Right kidney (tissue), 1 donor: ENCODE measurements at regions not wholly inside any gene's neighbourhood (a gene's known extent, or its start where the extent isn't known, plus 50 kb on each side); places are given as distances from the start of the nearest gene placed in this dataset.
"Not testable (repeated sequence)": the region's sequence is repeated elsewhere in the genome, so short reads cannot be mapped to it uniquely, and the experiment has no call there.

ENCODE experiments used
- DNase-seq: peaks from one replicate; pipeline ENCODE4 v3.0.0-alpha.2; 2016

GRCh38 chr3:75840160-75840559, 54.8 kb upstream of the ZNF717 start:
- DNase-seq: not testable (repeated sequence)

GRCh38 chr3:75850301-75851008, 65.1 kb upstream of the ZNF717 start:
- not testable (repeated sequence) for DNase-seq

- no peak for DNase-seq
Observed at GRCh38 chr3:75863130-75863529, 77.8 kb upstream of the ZNF717 start.

- no peak for DNase-seq
Observed at GRCh38 chr3:75863878-75864277, 78.5 kb upstream of the ZNF717 start.

- DNase-seq: not testable (repeated sequence)
Observed at GRCh38 chr3:75883719-75884118, 98.4 kb upstream of the ZNF717 start.

- DNase-seq: no peak
Observed at GRCh38 chr3:75886971-75887526, 101.7 kb upstream of the ZNF717 start.

GRCh38 chr3:75894234-75894633, 108.9 kb upstream of the ZNF717 start:
- no peak for DNase-seq

- no peak for DNase-seq
Observed at GRCh38 chr3:75896265-75896664, 110.9 kb upstream of the ZNF717 start.

- not testable (repeated sequence) for DNase-seq
Observed at GRCh38 chr3:75901446-75901845, 116.1 kb upstream of the ZNF717 start.

- peak; percentile 68 for DNase-seq
Observed at GRCh38 chr3:75906555-75907112, 121.3 kb upstream of the ZNF717 start.

GRCh38 chr3:75913800-75914350, 128.5 kb upstream of the ZNF717 start:
- no peak for DNase-seq

- DNase-seq: not testable (repeated sequence)
Observed at GRCh38 chr3:75914741-75915140, 129.4 kb upstream of the ZNF717 start.

- DNase-seq: no peak
Observed at GRCh38 chr3:75938921-75939320, 153.6 kb upstream of the ZNF717 start.

GRCh38 chr3:75951941-75952340, 166.6 kb upstream of the ZNF717 start:
- no peak for DNase-seq

- DNase-seq: not testable (repeated sequence)
Observed at GRCh38 chr3:75960031-75960430, 174.7 kb upstream of the ZNF717 start.

- not testable (repeated sequence) for DNase-seq
Observed at GRCh38 chr3:75962054-75962453, 176.7 kb upstream of the ZNF717 start.

GRCh38 chr3:75967071-75967470, 181.7 kb upstream of the ZNF717 start:
- DNase-seq: no peak

GRCh38 chr3:75978686-75979085, 193.3 kb upstream of the ZNF717 start:
- no peak for DNase-seq

GRCh38 chr3:75981401-75981800, 196.1 kb upstream of the ZNF717 start:
- DNase-seq: no peak

GRCh38 chr3:75982151-75982550, 196.8 kb upstream of the ZNF717 start:
- no peak for DNase-seq

GRCh38 chr3:75983111-75983510, 197.8 kb upstream of the ZNF717 start:
- no peak for DNase-seq

- no peak for DNase-seq
Observed at GRCh38 chr3:75983609-75984290, 198.4 kb upstream of the ZNF717 start.

- no peak for DNase-seq
Observed at GRCh38 chr3:75985432-75985831, 200.1 kb upstream of the ZNF717 start.
